Mesenteric fat pad (tissue), 1 donor: ENCODE measurements at regions not wholly inside any gene's neighbourhood (a gene's known extent, or its start where the extent isn't known, plus 50 kb on each side); places are given as distances from the start of the nearest gene placed in this dataset.
A peak's percentile ranks its signal among the peaks of the same experiment; 100 is the strongest.

Experiments
- DNase-seq: peaks from one replicate; pipeline ENCODE4 v3.0.0-alpha.2; 2020; ENCODE audit warnings: low spot score
- donor health status: DM: yes; HTN: yes; CAD: no.

- DNase-seq, result peak; percentile 69
Observed at GRCh38 chr15:66848116-66848515, 146.1 kb downstream of the SMAD6 start.

- peak; percentile 87 for DNase-seq
Observed at GRCh38 chr15:66848686-66849392, 146.8 kb downstream of the SMAD6 start.

GRCh38 chr15:66849393-66849745, 147.3 kb downstream of the SMAD6 start:
- peak; percentile 68 for DNase-seq

- no peak for DNase-seq
Observed at GRCh38 chr15:66849746-66850077, 147.7 kb downstream of the SMAD6 start.

GRCh38 chr15:66850078-66850991, 148.3 kb downstream of the SMAD6 start:
- DNase-seq, result peak; percentile 86

- no peak for DNase-seq
Observed at GRCh38 chr15:66850996-66851310, 148.9 kb downstream of the SMAD6 start.

- DNase-seq, result peak; percentile 96
Observed at GRCh38 chr15:66851311-66852063, 149.5 kb downstream of the SMAD6 start.

- DNase-seq, result peak; percentile 88
Observed at GRCh38 chr15:66852064-66852905, 150.2 kb downstream of the SMAD6 start.

- peak; percentile 64 for DNase-seq
Observed at GRCh38 chr15:66854012-66854965, 152.3 kb downstream of the SMAD6 start.

GRCh38 chr15:66855041-66855440, 153.0 kb downstream of the SMAD6 start:
- DNase-seq, result no peak

- DNase-seq, result no peak
Observed at GRCh38 chr15:66857694-66858093, 155.7 kb downstream of the SMAD6 start.

- DNase-seq, result peak; percentile 4
Observed at GRCh38 chr15:66858423-66859207, 156.6 kb downstream of the SMAD6 start.

GRCh38 chr15:66859688-66860253, 157.7 kb downstream of the SMAD6 start:
- DNase-seq, result peak; percentile 24

GRCh38 chr15:66860844-66861243, 158.8 kb downstream of the SMAD6 start:
- peak; percentile 22 for DNase-seq

GRCh38 chr15:66862111-66862939, 160.3 kb downstream of the SMAD6 start:
- DNase-seq, result peak; percentile 72

GRCh38 chr15:66862940-66863335, 160.9 kb downstream of the SMAD6 start:
- peak; percentile 91 for DNase-seq

- peak; percentile 49 for DNase-seq
Observed at GRCh38 chr15:66863390-66864085, 161.5 kb downstream of the SMAD6 start.
